NCI-H345 (cell line): ENCODE measurements at regions not wholly inside any gene's neighbourhood (a gene's known extent, or its start where the extent isn't known, plus 50 kb on each side); places are given as distances from the start of the nearest gene placed in this dataset.
"Not testable (repeated sequence)": the region's sequence is repeated elsewhere in the genome, so short reads cannot be mapped to it uniquely, and the experiment has no call there.

Source experiments
- DNase-seq: peaks from one replicate; lab custom pipeline; 2025; lab: John Stamatoyannopoulos, UW

- not testable (repeated sequence) for DNase-seq
These were observed 54.8 kb upstream of the ZNF30 start for GRCh38 chr19:34871911-34872310.

- no peak for DNase-seq
These were observed 59.1 kb upstream of the ZNF30 start for GRCh38 chr19:34867631-34868030.

- not testable (repeated sequence) for DNase-seq
These were observed 61.5 kb upstream of the ZNF30 start for GRCh38 chr19:34865225-34865624.

- DNase-seq = peak; percentile 23
These were observed 66.6 kb upstream of the ZNF30 start for GRCh38 chr19:34859823-34860736.

- DNase-seq = not testable (repeated sequence)
These were observed 67.4 kb upstream of the ZNF30 start for GRCh38 chr19:34859325-34859724.

GRCh38 chr19:34856052-34856451, 70.7 kb upstream of the ZNF30 start:
- no peak for DNase-seq

GRCh38 chr19:34853369-34853768, 73.3 kb upstream of the ZNF30 start:
- no peak for DNase-seq

GRCh38 chr19:34852669-34853068, 74.0 kb upstream of the ZNF30 start:
- DNase-seq = no peak

GRCh38 chr19:34851277-34851804, 75.4 kb upstream of the ZNF30 start:
- DNase-seq = peak; percentile 52

GRCh38 chr19:34847393-34847792, 74.4 kb upstream of the ZNF599 start:
- DNase-seq = no peak

GRCh38 chr19:34844277-34844676, 71.3 kb upstream of the ZNF599 start:
- DNase-seq = no peak

- no peak for DNase-seq
These were observed 68.8 kb upstream of the ZNF599 start for GRCh38 chr19:34841780-34842179.

- no peak for DNase-seq
These were observed 65.9 kb upstream of the ZNF599 start for GRCh38 chr19:34838753-34839431.

- DNase-seq = peak; percentile 12
These were observed 65.2 kb upstream of the ZNF599 start for GRCh38 chr19:34838248-34838647.

- no peak for DNase-seq
These were observed 64.2 kb upstream of the ZNF599 start for GRCh38 chr19:34837262-34837661.

- DNase-seq = no peak
These were observed 62.8 kb upstream of the ZNF599 start for GRCh38 chr19:34835631-34836351.

- no peak for DNase-seq
These were observed 61.6 kb upstream of the ZNF599 start for GRCh38 chr19:34834472-34835061.

GRCh38 chr19:34832581-34833112, 59.6 kb upstream of the ZNF599 start:
- no peak for DNase-seq

- no peak for DNase-seq
These were observed 58.7 kb upstream of the ZNF599 start for GRCh38 chr19:34831714-34832113.

- DNase-seq = no peak
These were observed 55.1 kb upstream of the ZNF599 start for GRCh38 chr19:34828156-34828555.

GRCh38 chr19:34825212-34825611, 52.2 kb upstream of the ZNF599 start:
- no peak for DNase-seq

- no peak for DNase-seq
These were observed 51.7 kb upstream of the ZNF599 start for GRCh38 chr19:34824686-34825085.
